ENCODE measurements at regions not wholly inside any gene's neighbourhood (a gene's known extent, or its start where the extent isn't known, plus 50 kb on each side); places are given as distances from the start of the nearest gene placed in this dataset.
"Not testable (repeated sequence)": the region's sequence is repeated elsewhere in the genome, so short reads cannot be mapped to it uniquely, and the experiment has no call there.

DNA sequence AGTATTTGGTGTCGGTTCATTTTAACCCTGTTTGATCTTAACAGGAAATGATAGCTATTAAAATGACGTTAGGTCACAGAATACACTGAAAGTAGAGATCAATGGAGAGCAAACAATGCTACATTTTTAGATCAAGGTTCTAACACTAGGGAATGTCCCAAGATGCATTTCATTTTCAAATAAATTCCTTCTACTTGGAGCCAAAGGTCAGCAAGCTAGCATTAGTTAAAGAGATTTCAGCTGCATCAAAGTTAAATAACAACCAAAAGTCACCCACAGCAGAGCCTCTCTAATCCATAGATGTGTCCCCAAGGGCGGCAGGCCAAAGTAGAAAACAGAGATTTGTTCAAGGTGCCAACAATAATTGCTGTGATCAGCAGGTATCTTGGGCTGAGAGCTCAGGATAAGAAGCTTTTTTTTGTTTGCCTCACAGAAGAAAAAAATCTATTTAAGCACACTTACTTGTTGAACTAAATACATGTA lies 1233.6 kb upstream of the TMEFF2 start:
- FAIRE-seq, result peak; percentile 16
- no peak for DNase-seq (ENCODE audit: insufficient read length, low spot score)
- TF ChIP-seq, protein P1, sequence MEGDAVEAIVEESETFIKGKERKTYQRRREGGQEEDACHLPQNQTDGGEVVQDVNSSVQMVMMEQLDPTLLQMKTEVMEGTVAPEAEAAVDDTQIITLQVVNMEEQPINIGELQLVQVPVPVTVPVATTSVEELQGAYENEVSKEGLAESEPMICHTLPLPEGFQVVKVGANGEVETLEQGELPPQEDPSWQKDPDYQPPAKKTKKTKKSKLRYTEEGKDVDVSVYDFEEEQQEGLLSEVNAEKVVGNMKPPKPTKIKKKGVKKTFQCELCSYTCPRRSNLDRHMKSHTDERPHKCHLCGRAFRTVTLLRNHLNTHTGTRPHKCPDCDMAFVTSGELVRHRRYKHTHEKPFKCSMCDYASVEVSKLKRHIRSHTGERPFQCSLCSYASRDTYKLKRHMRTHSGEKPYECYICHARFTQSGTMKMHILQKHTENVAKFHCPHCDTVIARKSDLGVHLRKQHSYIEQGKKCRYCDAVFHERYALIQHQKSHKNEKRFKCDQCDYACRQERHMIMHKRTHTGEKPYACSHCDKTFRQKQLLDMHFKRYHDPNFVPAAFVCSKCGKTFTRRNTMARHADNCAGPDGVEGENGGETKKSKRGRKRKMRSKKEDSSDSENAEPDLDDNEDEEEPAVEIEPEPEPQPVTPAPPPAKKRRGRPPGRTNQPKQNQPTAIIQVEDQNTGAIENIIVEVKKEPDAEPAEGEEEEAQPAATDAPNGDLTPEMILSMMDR (IDR thresholded peaks at IDR 0.05; ENCODE audit: insufficient read depth, missing control alignments), result no peak

DNA sequence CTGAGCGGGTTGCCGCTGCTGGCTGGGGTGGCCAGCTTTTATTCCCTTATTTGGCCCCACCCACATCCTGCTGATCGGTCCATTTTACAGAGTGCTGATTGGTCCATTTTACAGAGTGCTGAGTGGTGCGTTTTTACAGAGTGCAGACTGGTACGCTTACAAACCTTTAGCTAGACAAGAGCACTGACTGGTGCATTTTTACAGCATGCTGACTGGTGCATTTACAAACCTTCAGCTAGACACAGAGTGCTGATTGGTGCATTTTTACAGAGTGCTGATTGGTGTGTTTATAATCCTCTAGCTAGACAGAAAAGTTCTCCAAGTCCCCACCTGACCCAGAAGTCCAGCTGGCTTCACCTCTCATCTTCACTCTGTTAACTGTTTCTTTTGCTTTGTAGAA lies 1217.6 kb upstream of the TMEFF2 start:
- not testable (repeated sequence) for FAIRE-seq; DNase-seq (ENCODE audit: insufficient read length, low spot score)

DNA sequence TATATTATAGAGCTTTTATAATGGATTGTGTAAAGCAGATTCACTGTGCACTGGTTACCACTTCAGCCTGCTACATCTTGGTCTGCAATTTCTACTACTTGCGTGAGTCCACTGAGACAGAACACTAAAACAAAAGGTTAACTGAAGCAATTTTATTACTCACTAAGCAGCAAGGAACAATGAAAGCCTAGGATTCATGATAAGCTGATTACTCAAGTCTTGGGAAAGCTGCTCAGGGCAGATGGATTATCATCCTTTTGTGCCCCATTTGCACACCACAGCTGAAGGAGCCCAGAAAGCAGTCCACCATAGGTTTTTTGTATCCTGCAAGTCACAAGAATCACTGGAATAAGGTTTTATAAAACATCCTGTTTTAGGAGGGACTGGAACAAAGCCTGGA lies 1215.2 kb upstream of the TMEFF2 start:
- DNase-seq (ENCODE audit: insufficient read length, low spot score), result no peak
- TF ChIP-seq, protein P1 (IDR thresholded peaks at IDR 0.05; ENCODE audit: insufficient read depth, missing control alignments), result no peak
- peak; percentile 95 for FAIRE-seq

- TF ChIP-seq, protein P1 (IDR thresholded peaks at IDR 0.05; ENCODE audit: insufficient read depth, missing control alignments), result no peak
- no peak for FAIRE-seq
Measured at GRCh38 chr2:193382583-193382982, 1187.8 kb upstream of the TMEFF2 start.

GRCh38 chr2:193377789-193378188 lies 1183.1 kb upstream of the TMEFF2 start:
- no peak for DNase-seq (ENCODE audit: insufficient read length, low spot score)
- FAIRE-seq, result no peak
- TF ChIP-seq, protein P1 (IDR thresholded peaks at IDR 0.05; ENCODE audit: insufficient read depth, missing control alignments), result no peak

More at GRCh38 chr2:193382583-193382982, 1187.8 kb upstream of the TMEFF2 start:
- DNase-seq (ENCODE audit: insufficient read length, low spot score), result no peak

DNA sequence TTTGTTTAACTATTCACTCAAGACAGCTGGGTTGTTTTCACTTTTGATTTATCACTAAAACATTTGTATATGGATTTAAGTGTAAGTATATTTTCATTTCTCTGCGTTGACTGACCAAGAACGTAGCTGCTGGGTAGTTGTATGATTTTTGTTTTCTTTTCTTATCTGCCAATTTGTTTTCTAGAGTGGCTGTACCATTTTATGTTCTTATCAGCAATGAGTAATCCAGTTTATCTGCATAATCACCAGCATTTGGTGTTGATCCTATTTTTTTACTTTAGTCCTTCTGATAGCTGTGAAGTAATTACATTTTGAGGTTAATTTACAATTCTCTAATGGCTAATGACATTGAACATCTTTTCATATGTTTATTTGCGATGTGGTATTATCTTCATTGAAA lies 1178.4 kb upstream of the TMEFF2 start:
- TF ChIP-seq, protein P1 (IDR thresholded peaks at IDR 0.05; ENCODE audit: insufficient read depth, missing control alignments), result no peak
- no peak for DNase-seq (ENCODE audit: insufficient read length, low spot score)
- peak; percentile 6 for FAIRE-seq

- DNase-seq (ENCODE audit: insufficient read length, low spot score), result no peak
- FAIRE-seq, result no peak
- TF ChIP-seq, protein P1 (IDR thresholded peaks at IDR 0.05; ENCODE audit: insufficient read depth, missing control alignments), result no peak
Measured at GRCh38 chr2:193371200-193371599, 1176.5 kb upstream of the TMEFF2 start.

GRCh38 chr2:193368615-193369014 lies 1173.9 kb upstream of the TMEFF2 start:
- DNase-seq (ENCODE audit: insufficient read length, low spot score) (no peak), FAIRE-seq (no peak)
- TF ChIP-seq, protein P1 (IDR thresholded peaks at IDR 0.05; ENCODE audit: insufficient read depth, missing control alignments), result no peak

Measured in D721Med (cell line).